H9 (cell line): ENCODE measurements at regions not wholly inside any gene's neighbourhood (a gene's known extent, or its start where the extent isn't known, plus 50 kb on each side); places are given as distances from the start of the nearest gene placed in this dataset.

ENCODE experiments used
- DNase-seq: peaks from one replicate; pipeline ENCODE4 v3.0.0-alpha.2; 2017
- H2AFZ ChIP-seq: one replicate; pipeline ENCODE4 v1.6.1; 2013; ENCODE audit warnings: mild to moderate bottlenecking, low read length, control low read depth, moderate library complexity
- H2AK5ac ChIP-seq: 2 replicates; pipeline ENCODE4 v1.6.1; 2013; ENCODE audit warnings: low read length, control low read depth, mixed read lengths; ENCODE audit not compliant: insufficient read length
- H2BK120ac ChIP-seq: one replicate; pipeline ENCODE4 v1.6.1; 2013; ENCODE audit warnings: low read depth, mild to moderate bottlenecking, low read length, control low read depth, inconsistent platforms; ENCODE audit not compliant: poor library complexity, severe bottlenecking
- H2BK12ac ChIP-seq: 2 replicates; pipeline ENCODE4 v1.6.1; 2013; ENCODE audit warnings: low read length, control low read depth, mixed read lengths, low read depth; ENCODE audit not compliant: insufficient read length
- H2BK15ac ChIP-seq: 2 replicates; pipeline ENCODE4 v1.6.1; 2013; ENCODE audit warnings: low read depth, low read length, control low read depth
- H2BK20ac ChIP-seq: one replicate; pipeline ENCODE4 v1.6.1; 2013; ENCODE audit warnings: low read depth, mild to moderate bottlenecking, low read length, control low read depth, inconsistent platforms; ENCODE audit not compliant: poor library complexity, severe bottlenecking
- H2BK5ac ChIP-seq: 2 replicates; pipeline ENCODE4 v1.6.1; 2013; ENCODE audit warnings: low read length, control low read depth, mixed read lengths; ENCODE audit not compliant: insufficient read length
- H3K14ac ChIP-seq: 2 replicates; pipeline ENCODE4 v1.6.1; 2013; ENCODE audit warnings: low read length, control low read depth; ENCODE audit not compliant: insufficient read depth
- H3K18ac ChIP-seq: 2 replicates; pipeline ENCODE4 v1.6.1; 2013; ENCODE audit warnings: low read depth, mild to moderate bottlenecking, mixed read lengths, low read length, control low read depth; ENCODE audit not compliant: insufficient read length
- H3K23ac ChIP-seq: 2 replicates; pipeline ENCODE4 v1.6.1; 2013; ENCODE audit warnings: low read length, control low read depth, mixed read lengths, low read depth; ENCODE audit not compliant: insufficient read length
- H3K23me2 ChIP-seq: 2 replicates; pipeline ENCODE4 v1.6.1; 2013; ENCODE audit warnings: low read depth, mild to moderate bottlenecking, mixed read lengths, low read length, control low read depth; ENCODE audit not compliant: insufficient read length, poor library complexity, severe bottlenecking
- H3K27ac ChIP-seq: 2 replicates; pipeline ENCODE4 v1.5.1; 2013; ENCODE audit warnings: low read length, control low read depth, mixed read lengths, low read depth; ENCODE audit not compliant: insufficient read length
- H3K27me3 ChIP-seq: 2 replicates; pipeline ENCODE4 v1.6.1; 2013; ENCODE audit warnings: low read length, control low read depth, inconsistent platforms; ENCODE audit not compliant: insufficient read depth
- H3K4ac ChIP-seq: 2 replicates; pipeline ENCODE4 v1.6.1; 2013; ENCODE audit warnings: low read depth, mild to moderate bottlenecking, control low read depth, inconsistent platforms, low read length, moderate library complexity
- H3K4me1 ChIP-seq: 2 replicates; pipeline ENCODE4 v1.6.1; 2013; ENCODE audit warnings: low read length, control low read depth, inconsistent platforms; ENCODE audit not compliant: insufficient read depth
- H3K4me2 ChIP-seq: 2 replicates; pipeline ENCODE4 v1.6.1; 2013; ENCODE audit warnings: low read length, control low read depth, mixed read lengths; ENCODE audit not compliant: insufficient read length, insufficient read depth
- H3K56ac ChIP-seq: 2 replicates; pipeline ENCODE4 v1.6.1; 2013; ENCODE audit warnings: low read depth, mild to moderate bottlenecking, mixed read lengths, low read length, control low read depth; ENCODE audit not compliant: insufficient read length
- H3K79me1 ChIP-seq: 2 replicates; pipeline ENCODE4 v1.6.1; 2013; ENCODE audit warnings: low read depth, mild to moderate bottlenecking, moderate library complexity, low read length, control low read depth, inconsistent platforms; ENCODE audit not compliant: insufficient read depth, poor library complexity, severe bottlenecking
- H3K79me2 ChIP-seq: 2 replicates; pipeline ENCODE4 v1.6.1; 2013; ENCODE audit warnings: low read length, control low read depth, inconsistent platforms; ENCODE audit not compliant: insufficient read depth
- H3K9ac ChIP-seq: 2 replicates; pipeline ENCODE4 v1.6.1; 2013; ENCODE audit warnings: low read length, control low read depth, mixed read lengths; ENCODE audit not compliant: insufficient read length; ENCODE audit errors: extremely low read depth
- H3K9me3 ChIP-seq: one replicate; pipeline ENCODE4 v1.6.1; 2013; ENCODE audit warnings: low read depth, low read length, inconsistent platforms; ENCODE audit not compliant: control insufficient read depth
- H3T11ph ChIP-seq: one replicate; pipeline ENCODE4 v1.6.1; 2013; ENCODE audit warnings: mild to moderate bottlenecking, low read length, control low read depth, inconsistent platforms
- H4K20me1 ChIP-seq: one replicate; pipeline ENCODE4 v1.6.1; 2013; ENCODE audit not compliant: control insufficient read depth, insufficient read length, insufficient read depth
- H4K5ac ChIP-seq: 2 replicates; pipeline ENCODE4 v1.6.1; 2013; ENCODE audit warnings: low read depth, mild to moderate bottlenecking, mixed read lengths, low read length, control low read depth; ENCODE audit not compliant: insufficient read length
- H4K8ac ChIP-seq: replicated peaks from 2 replicates; pipeline ENCODE4 v1.6.1; 2013; ENCODE audit warnings: low read length, control low read depth, mixed read lengths, low read depth; ENCODE audit not compliant: insufficient read length
- H4K91ac ChIP-seq: 2 replicates; pipeline ENCODE4 v1.6.1; 2013; ENCODE audit warnings: low read depth, mild to moderate bottlenecking, moderate library complexity, mixed read lengths, low read length, control low read depth; ENCODE audit not compliant: insufficient read length
- H3K27ac Mint-ChIP-seq, 3 experiments: 2 replicates in 2 of 3; 3 replicates in 1 of 3; pipeline ENCODE4 v1.8.0; 2020 to 2021; ENCODE audit warnings: mixed read lengths in 3 of 3, mild to moderate bottlenecking in 1 of 3, moderate library complexity in 1 of 3
- H3K27me3 Mint-ChIP-seq: 2 replicates; pipeline ENCODE4 v1.8.0; 2021; ENCODE audit warnings: low read depth, mild to moderate bottlenecking, moderate library complexity, mixed read lengths
- H3K36me3 Mint-ChIP-seq, 3 experiments: 2 replicates in 2 of 3; 3 replicates in 1 of 3; pipeline ENCODE4 v1.8.0; 2020 to 2021; ENCODE audit warnings: low read depth in 3 of 3, mixed read lengths in 3 of 3; ENCODE audit not compliant: insufficient read depth in 1 of 3
- H3K4me1 Mint-ChIP-seq, 2 experiments: 2 replicates each; pipeline ENCODE4 v1.8.0; 2020; ENCODE audit warnings: mixed read lengths in 2 of 2
- H3K4me3 Mint-ChIP-seq, 2 experiments: 2 replicates in 1 of 2; 3 replicates in 1 of 2; pipeline ENCODE4 v1.8.0; 2020 to 2021; ENCODE audit warnings: mild to moderate bottlenecking in 2 of 2, mixed read lengths in 2 of 2, moderate library complexity in 1 of 2
- H3K9me3 Mint-ChIP-seq, 2 experiments: 2 replicates in 1 of 2; 3 replicates in 1 of 2; pipeline ENCODE4 v1.8.0; 2020; ENCODE audit warnings: mild to moderate bottlenecking in 2 of 2, mixed read lengths in 2 of 2, moderate library complexity in 1 of 2
- WGBS: extraction: QIAGEN DNeasy Blood & Tissue Kit; methylation state at CpG from one replicate; pipeline ENCODE4 v1.1.7; 2013; ENCODE audit warnings: missing lambda C conversion rate, low lambda C conversion rate, mixed read lengths; ENCODE audit not compliant: insufficient read length; ENCODE audit errors: extremely low coverage; 5-methylcytosine and 5-hydroxymethylcytosine counted together
- TF ChIP-seq, protein P1 (sequence below): fragments of 200-600 bp; sonication (generic); conservative IDR thresholded peaks from 3 replicates; pipeline ENCODE4 v1.8.0; 2021; ENCODE audit warnings: antibody characterized with exemption, mild to moderate bottlenecking

DNA sequence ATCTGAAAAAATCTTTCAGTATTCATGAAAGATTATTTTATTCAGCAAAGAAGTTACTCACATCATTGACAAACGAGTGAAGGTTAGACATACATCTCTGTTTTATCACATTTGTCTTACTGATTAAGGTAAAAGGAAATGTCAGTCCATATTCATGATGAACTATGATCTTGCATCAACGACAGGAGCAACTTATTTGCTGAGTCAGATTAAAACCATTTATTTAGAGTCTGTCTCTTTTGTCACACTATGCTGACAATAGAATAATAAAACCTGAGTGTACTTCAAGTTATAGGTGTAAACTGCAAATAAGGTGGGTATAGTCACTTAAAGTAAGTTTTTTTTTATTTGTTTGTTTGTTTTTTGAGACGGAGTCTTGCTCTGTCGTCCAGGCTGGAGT is 216.5 kb upstream of the SEMA3C start:
- Mint-ChIP-seq H3K9me3 (peaks cover 0 to 3% of the 10 kb centered on the region in 2 experiments; a peak in 1 of 5 replicates), H3K4me3 (no peak overlapping the region), H3K36me3 (peaks cover 0 to 5% (median 0%) of the 10 kb centered on the region in 3 experiments; a peak in 1 of 7 replicates), H3K27ac (no peak overlapping the region), H3K4me1 (no peaks in the 10 kb centered on the region), H3K27me3 (no peaks in the 10 kb centered on the region)
- Histone ChIP-seq H3K14ac (no peak overlapping the region), H2BK12ac (no peak overlapping the region), H2AK5ac (no peak overlapping the region), H3K4me1 (no peaks in the 10 kb centered on the region), H3K4ac (no peak overlapping the region), H3K18ac (no peak overlapping the region), H3K56ac (no peak overlapping the region), H3K23me2 (no peaks in the 10 kb centered on the region), H3K23ac (no peak overlapping the region), H2BK120ac (no peak overlapping the region), H2BK15ac (no peak overlapping the region), H3K9ac (no peak overlapping the region), H3K27me3 (no peaks in the 10 kb centered on the region), H2BK20ac (no peak overlapping the region), H2AFZ (no peak overlapping the region), H2BK5ac (no peak overlapping the region), H4K8ac (no peak overlapping the region), H4K91ac (no peak overlapping the region), H3K79me2 (no peaks in the 10 kb centered on the region), H4K20me1 (no peaks in the 10 kb centered on the region), H3K79me1 (no peaks in the 10 kb centered on the region), H4K5ac (no peak overlapping the region), H3K4me2 (no peak overlapping the region), H3T11ph (no peak overlapping the region), H3K9me3 (no peaks in the 10 kb centered on the region), H3K27ac (no peak overlapping the region)
- no CpG with 5 or more reads among the region's 4 CpGs for WGBS
- TF ChIP-seq, protein P1, sequence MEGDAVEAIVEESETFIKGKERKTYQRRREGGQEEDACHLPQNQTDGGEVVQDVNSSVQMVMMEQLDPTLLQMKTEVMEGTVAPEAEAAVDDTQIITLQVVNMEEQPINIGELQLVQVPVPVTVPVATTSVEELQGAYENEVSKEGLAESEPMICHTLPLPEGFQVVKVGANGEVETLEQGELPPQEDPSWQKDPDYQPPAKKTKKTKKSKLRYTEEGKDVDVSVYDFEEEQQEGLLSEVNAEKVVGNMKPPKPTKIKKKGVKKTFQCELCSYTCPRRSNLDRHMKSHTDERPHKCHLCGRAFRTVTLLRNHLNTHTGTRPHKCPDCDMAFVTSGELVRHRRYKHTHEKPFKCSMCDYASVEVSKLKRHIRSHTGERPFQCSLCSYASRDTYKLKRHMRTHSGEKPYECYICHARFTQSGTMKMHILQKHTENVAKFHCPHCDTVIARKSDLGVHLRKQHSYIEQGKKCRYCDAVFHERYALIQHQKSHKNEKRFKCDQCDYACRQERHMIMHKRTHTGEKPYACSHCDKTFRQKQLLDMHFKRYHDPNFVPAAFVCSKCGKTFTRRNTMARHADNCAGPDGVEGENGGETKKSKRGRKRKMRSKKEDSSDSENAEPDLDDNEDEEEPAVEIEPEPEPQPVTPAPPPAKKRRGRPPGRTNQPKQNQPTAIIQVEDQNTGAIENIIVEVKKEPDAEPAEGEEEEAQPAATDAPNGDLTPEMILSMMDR: no peak
- DNase-seq: no peak
